SK-N-SH (cell line): ENCODE measurements at regions not wholly inside any gene's neighbourhood (a gene's known extent, or its start where the extent isn't known, plus 50 kb on each side); places are given as distances from the start of the nearest gene placed in this dataset.

Experiments used
- CTCF ChIA-PET: fragments of 300-600, 350-600 bp; formaldehyde crosslinking; extraction: SDS; loops from one replicate; lab custom pipeline; 2021; lab: Yijun Ruan, JAX
- POLR2A ChIA-PET: fragments of 350-600 bp; sonication (Branson Sonifier 250); formaldehyde crosslinking; extraction: SDS; loops from one replicate; lab custom pipeline; 2020; ENCODE audit warnings: antibody characterized with exemption, inconsistent platforms; lab: Yijun Ruan, JAX
- DNase-seq: peaks from one replicate; pipeline ENCODE4 v3.0.0; 2012
- H2AFZ ChIP-seq: fragments of 200-600 bp; sonication (generic); 2 replicates; pipeline ENCODE4 v1.8.1; 2016; ENCODE audit warnings: antibody characterized with exemption, mild to moderate bottlenecking, low read depth
- H3F3A ChIP-seq: fragments of 200-600 bp; sonication (generic); replicated peaks from 2 replicates; pipeline ENCODE3; 2016; ENCODE audit warnings: antibody characterized with exemption, mild to moderate bottlenecking; ENCODE audit not compliant: insufficient read depth
- H3K27ac ChIP-seq, 2 experiments: fragments of 200-500 bp in 1 of 2; fragments of 200-600 bp in 1 of 2; sonication (Bioruptor generic) in 1 of 2; sonication (generic), shearing (Covaris generic) in 1 of 2; 2 replicates each; pipeline versions ENCODE4 v1.5.1 to v1.6.1; 2014 to 2016; ENCODE audit warnings: low read depth in 2 of 2, inconsistent platforms in 1 of 2, low read length in 1 of 2, mild to moderate bottlenecking in 1 of 2, mixed read lengths in 1 of 2
- H3K27me3 ChIP-seq: fragments of 200-600 bp; sonication (generic), shearing (Covaris generic); 2 replicates; pipeline ENCODE4 v1.6.1; 2016; ENCODE audit warnings: mixed run types; ENCODE audit not compliant: insufficient read depth
- H3K36me3 ChIP-seq, 2 experiments: fragments of 200-500 bp in 1 of 2; fragments of 200-600 bp in 1 of 2; sonication (Bioruptor generic) in 1 of 2; sonication (generic) in 1 of 2; replicated peaks in 1 of 2; 2 replicates each; pipeline versions ENCODE3 to v1.5.1; 2014 to 2016; ENCODE audit warnings: low read length in 1 of 2, mild to moderate bottlenecking in 1 of 2; ENCODE audit not compliant: insufficient read depth in 2 of 2, control insufficient read depth in 1 of 2
- H3K4me1 ChIP-seq, 2 experiments: fragments of 200-500 bp in 1 of 2; fragments of 200-600 bp in 1 of 2; sonication (Bioruptor generic) in 1 of 2; sonication (generic), shearing (Covaris generic) in 1 of 2; 2 replicates each; pipeline versions ENCODE4 v1.5.1 to v1.6.1; 2014 to 2016; ENCODE audit warnings: low read depth in 1 of 2, low read length in 1 of 2, mixed run types in 1 of 2; ENCODE audit not compliant: insufficient read depth in 2 of 2, control insufficient read depth in 1 of 2
- H3K4me2 ChIP-seq: fragments of 200-600 bp; sonication (generic), shearing (Covaris generic); 2 replicates; pipeline ENCODE4 v1.6.1; 2017; ENCODE audit warnings: mixed run types
- H3K4me3 ChIP-seq, 2 experiments: fragments of 200-500 bp in 1 of 2; fragments of 200-600 bp in 1 of 2; sonication (Bioruptor generic) in 1 of 2; sonication (generic), shearing (Covaris generic) in 1 of 2; 2 replicates each; pipeline versions ENCODE4 v1.5.1 to v1.8.1; 2014 to 2016; ENCODE audit warnings: low read depth in 2 of 2, inconsistent platforms in 1 of 2, low read length in 1 of 2, mild to moderate bottlenecking in 1 of 2, mixed read lengths in 1 of 2, moderate library complexity in 1 of 2
- H3K79me2 ChIP-seq: fragments of 200-600 bp; sonication (generic); 2 replicates; pipeline ENCODE4 v1.8.1; 2017; ENCODE audit warnings: mild to moderate bottlenecking; ENCODE audit not compliant: insufficient read depth
- H3K9ac ChIP-seq: fragments of 200-600 bp; sonication (generic); 2 replicates; pipeline ENCODE4 v1.6.1; 2017; ENCODE audit warnings: mixed run types
- H3K9me2 ChIP-seq: fragments of 200-600 bp; sonication (generic); 2 replicates; pipeline ENCODE4 v1.6.1; 2017; ENCODE audit warnings: mixed run types
- H3K9me3 ChIP-seq: fragments of 200-600 bp; sonication (generic); 2 replicates; pipeline ENCODE4 v1.6.1; 2017; ENCODE audit warnings: mixed run types, mild to moderate bottlenecking, moderate library complexity
- H4K20me1 ChIP-seq: fragments of 200-600 bp; sonication (generic); 2 replicates; pipeline ENCODE4 v1.6.1; 2017; ENCODE audit warnings: mild to moderate bottlenecking, mixed run types; ENCODE audit not compliant: insufficient read depth
- CHD2 ChIP-seq: fragments of 150-350 bp; IDR thresholded peaks from 2 replicates; pipeline ENCODE4 v1.6.1; 2018; ENCODE audit warnings: low read length; ENCODE audit not compliant: partially characterized antibody
- CTCF ChIP-seq: fragments of 200-600 bp; sonication (generic); IDR thresholded peaks from 2 replicates; pipeline ENCODE4 v1.6.1; 2017; ENCODE audit warnings: antibody characterized with exemption, mild to moderate bottlenecking, moderate library complexity
- EP300 ChIP-seq, 2 experiments: IDR thresholded peaks; 2 replicates each; pipeline versions ENCODE4 v1.4.0 to v1.6.1; 2012; ENCODE audit warnings: borderline replicate concordance in 1 of 2, low read depth in 1 of 2, low read length in 1 of 2
- EZH2phosphoT487 ChIP-seq: fragments of 200-600 bp; sonication (generic); IDR thresholded peaks from 2 replicates; pipeline ENCODE4 v1.6.1; 2017; ENCODE audit warnings: low read depth, mixed run types, mild to moderate bottlenecking, antibody characterized with exemption, moderate library complexity, borderline replicate concordance
- FOXM1 ChIP-seq: IDR thresholded peaks from 2 replicates; pipeline ENCODE4 v1.4.0; 2012; ENCODE audit warnings: low read depth, mild to moderate bottlenecking
- GATA2 ChIP-seq: sonication (generic); formaldehyde crosslinking; IDR thresholded peaks from 2 replicates; pipeline ENCODE4 v1.5.0; 2020; ENCODE audit warnings: mild to moderate bottlenecking, missing genetic modification reagents
- JUND ChIP-seq: IDR thresholded peaks from 2 replicates; pipeline ENCODE4 v1.4.0; 2012
- MXI1 ChIP-seq: IDR thresholded peaks from 2 replicates; pipeline ENCODE4 v1.6.1; 2012; ENCODE audit warnings: mild to moderate bottlenecking, low read depth, low read length, improper control_type of control experiment
- RAD21 ChIP-seq: IDR thresholded peaks from 2 replicates; pipeline ENCODE4 v1.6.1; 2012; ENCODE audit warnings: mild to moderate bottlenecking, low read length
- REST ChIP-seq: IDR thresholded peaks from 2 replicates; pipeline ENCODE4 v1.6.1; 2012; ENCODE audit warnings: mild to moderate bottlenecking, low read depth, low read length, moderate library complexity
- RFX5 ChIP-seq: IDR thresholded peaks from 2 replicates; pipeline ENCODE4 v1.6.1; 2012; ENCODE audit warnings: mild to moderate bottlenecking, improper control_type of control experiment, low read length
- TAF1 ChIP-seq: IDR thresholded peaks from 2 replicates; pipeline ENCODE4 v1.6.1; 2012; ENCODE audit warnings: low read depth, mild to moderate bottlenecking, low read length, moderate library complexity, borderline replicate concordance
- TCF12 ChIP-seq: IDR thresholded peaks from 2 replicates; pipeline ENCODE4 v1.4.0; 2012
- USF1 ChIP-seq: IDR thresholded peaks from 2 replicates; pipeline ENCODE4 v1.4.0; 2012; ENCODE audit warnings: low read depth, borderline replicate concordance
- YY1 ChIP-seq: IDR thresholded peaks from 2 replicates; pipeline ENCODE4 v1.4.0; 2012; ENCODE audit warnings: low read depth, mild to moderate bottlenecking
- WGBS: methylation state at CpG from one replicate; pipeline ENCODE4 v1.1.6; 2017; ENCODE audit warnings: low lambda C conversion rate; 5-methylcytosine and 5-hydroxymethylcytosine counted together
- TF ChIP-seq, protein P1 (sequence below): IDR thresholded peaks from 2 replicates; pipeline ENCODE4; 2012
- TF ChIP-seq, protein P2 (sequence below): fragments of 150-350 bp; IDR thresholded peaks from 2 replicates; pipeline ENCODE4 v1.6.1; 2016; ENCODE audit warnings: mild to moderate bottlenecking, low read depth, low read length

DNA sequence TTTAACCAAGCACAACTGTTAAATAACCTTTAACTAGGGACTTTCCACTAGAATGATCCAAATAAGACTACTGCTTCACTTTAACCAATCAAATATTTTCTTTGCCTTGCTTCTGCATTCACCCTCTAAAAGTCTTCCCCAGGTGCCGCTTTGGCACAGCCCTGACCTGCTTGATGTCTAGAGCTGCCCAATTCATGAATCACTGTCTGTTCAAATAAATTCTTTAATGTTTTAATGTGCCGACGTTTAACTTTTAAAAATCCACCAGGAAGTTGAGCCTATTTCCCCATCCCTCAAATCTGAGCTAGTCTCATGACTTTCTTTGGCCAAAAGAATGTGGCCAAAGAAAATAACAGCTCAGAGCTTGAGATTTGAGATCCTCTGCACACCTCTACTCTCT lies 277.8 kb upstream of the SOX9 start:
- Histone ChIP-seq H3K27me3 (no peaks in the 10 kb centered on the region), H3K9ac (no peak overlapping the region), H3K4me1 (peaks cover 0 to 11% of the 10 kb centered on the region in 2 experiments; a peak in 2 of 4 replicates), H3K27ac (no peak overlapping the region), H3K9me3 (no peaks in the 10 kb centered on the region), H3F3A (no peaks in the 10 kb centered on the region), H4K20me1 (no peaks in the 10 kb centered on the region), H3K9me2 (no peaks in the 10 kb centered on the region), H3K36me3 (no peaks in the 10 kb centered on the region), H3K4me3 (no peak overlapping the region), H3K79me2 (no peaks in the 10 kb centered on the region), H3K4me2 (no peak overlapping the region), H2AFZ (no peak overlapping the region)
- 78% methylated on average over 3 of the region's 3 CpGs for WGBS
- TF ChIP-seq MXI1 (no peak), FOXM1 (no peak), EZH2phosphoT487 (no peak), CHD2 (no peak), REST (no peak), EP300 (IDR thresholded peaks at IDR 0.05; ENCODE audit: borderline replicate concordance in 1 of 2, low read depth in 1 of 2, low read length in 1 of 2) (no peak), RAD21 (no peak), USF1 (no peak), JUND (no peak), CTCF (no peak), TCF12 (no peak), GATA2 (CRISPR knock-in tag) (no peak), RFX5 (no peak), TAF1 (no peak), YY1 (no peak)
- TF ChIP-seq, protein P1, sequence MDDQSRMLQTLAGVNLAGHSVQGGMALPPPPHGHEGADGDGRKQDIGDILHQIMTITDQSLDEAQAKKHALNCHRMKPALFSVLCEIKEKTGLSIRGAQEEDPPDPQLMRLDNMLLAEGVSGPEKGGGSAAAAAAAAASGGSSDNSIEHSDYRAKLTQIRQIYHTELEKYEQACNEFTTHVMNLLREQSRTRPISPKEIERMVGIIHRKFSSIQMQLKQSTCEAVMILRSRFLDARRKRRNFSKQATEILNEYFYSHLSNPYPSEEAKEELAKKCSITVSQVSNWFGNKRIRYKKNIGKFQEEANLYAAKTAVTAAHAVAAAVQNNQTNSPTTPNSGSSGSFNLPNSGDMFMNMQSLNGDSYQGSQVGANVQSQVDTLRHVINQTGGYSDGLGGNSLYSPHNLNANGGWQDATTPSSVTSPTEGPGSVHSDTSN = no peak
- TF ChIP-seq, protein P2, sequence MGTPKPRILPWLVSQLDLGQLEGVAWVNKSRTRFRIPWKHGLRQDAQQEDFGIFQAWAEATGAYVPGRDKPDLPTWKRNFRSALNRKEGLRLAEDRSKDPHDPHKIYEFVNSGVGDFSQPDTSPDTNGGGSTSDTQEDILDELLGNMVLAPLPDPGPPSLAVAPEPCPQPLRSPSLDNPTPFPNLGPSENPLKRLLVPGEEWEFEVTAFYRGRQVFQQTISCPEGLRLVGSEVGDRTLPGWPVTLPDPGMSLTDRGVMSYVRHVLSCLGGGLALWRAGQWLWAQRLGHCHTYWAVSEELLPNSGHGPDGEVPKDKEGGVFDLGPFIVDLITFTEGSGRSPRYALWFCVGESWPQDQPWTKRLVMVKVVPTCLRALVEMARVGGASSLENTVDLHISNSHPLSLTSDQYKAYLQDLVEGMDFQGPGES = no peak
- ChIA-PET CTCF (no interaction called here), POLR2A (no interaction called here)
- DNase-seq = no peak
